Spleen (tissue), 11 donors: ENCODE measurements at regions not wholly inside any gene's neighbourhood (a gene's known extent, or its start where the extent isn't known, plus 50 kb on each side); places are given as distances from the start of the nearest gene placed in this dataset.
"Not testable (repeated sequence)": the region's sequence is repeated elsewhere in the genome, so short reads cannot be mapped to it uniquely, and the experiment has no call there.

ENCODE experiments used
- DNase-seq: peaks from one replicate; pipeline ENCODE4 v3.0.0-alpha.2; 2020
- H3K27ac ChIP-seq, 8 donors: fragments of 200-600 bp; sonication (generic) in 7 of 8; 1 replicate in 4 of 8; 2 replicates in 4 of 8; pipeline versions ENCODE4 v1.5.0 to v1.8.0; 2016 to 2021; ENCODE audit warnings: inconsistent platforms in 4 of 8, mild to moderate bottlenecking in 4 of 8, moderate library complexity in 1 of 8
- H3K27me3 ChIP-seq, 7 donors: fragments of 200-600 bp; sonication (generic) in 6 of 7; replicated peaks in 1 of 7; 1 replicate in 4 of 7; 2 replicates in 3 of 7; pipeline versions ENCODE4 v1.5.0 to v1.8.0; 2016 to 2021; ENCODE audit warnings: inconsistent platforms in 3 of 7, mild to moderate bottlenecking in 1 of 7
- H3K36me3 ChIP-seq, 6 donors: fragments of 200-600 bp; sonication (generic) in 5 of 6; 1 replicate in 4 of 6; 2 replicates in 2 of 6; pipeline versions ENCODE4 v1.5.0 to v1.8.0; 2016 to 2021; ENCODE audit warnings: inconsistent platforms in 2 of 6
- H3K4me1 ChIP-seq, 6 donors: fragments of 200-600 bp; sonication (generic) in 5 of 6; 1 replicate in 3 of 6; 2 replicates in 3 of 6; pipeline versions ENCODE4 v1.5.0 to v1.8.0; 2016 to 2021; ENCODE audit warnings: inconsistent platforms in 3 of 6
- H3K4me3 ChIP-seq, 8 donors: fragments of 200-600 bp; sonication (generic) in 7 of 8; 1 replicate in 4 of 8; 2 replicates in 4 of 8; pipeline versions ENCODE4 v1.5.0 to v1.8.0; 2016 to 2021; ENCODE audit warnings: inconsistent platforms in 4 of 8, mild to moderate bottlenecking in 4 of 8, moderate library complexity in 2 of 8
- H3K9me3 ChIP-seq, 8 donors: fragments of 200-600 bp; sonication (generic) in 7 of 8; 1 replicate in 4 of 8; 2 replicates in 4 of 8; pipeline versions ENCODE4 v1.5.0 to v1.8.0; 2016 to 2021; ENCODE audit warnings: inconsistent platforms in 4 of 8
- CTCF ChIP-seq, 11 experiments: fragments of 200-600 bp in 7 of 11; fragments of 450-650 bp in 4 of 11; sonication (generic) in 4 of 11; IDR thresholded peaks in 8 of 11; conservative IDR thresholded peaks in 3 of 11; 1 replicate in 7 of 11; 2 replicates in 4 of 11; pipeline versions ENCODE4 v1.4.0 to v1.8.0; 2016 to 2021; ENCODE audit warnings: antibody characterized with exemption in 11 of 11, inconsistent platforms in 4 of 11, mild to moderate bottlenecking in 1 of 11
- POLR2A ChIP-seq, 3 donors: fragments of 450-650 bp; IDR thresholded peaks; one replicate each; pipeline ENCODE4 v1.5.1; 2017; ENCODE audit warnings: antibody characterized with exemption in 3 of 3, mild to moderate bottlenecking in 1 of 3
- POLR2AphosphoS5 ChIP-seq, 3 donors: sonication (generic); formaldehyde crosslinking; IDR thresholded peaks; one replicate each; pipeline ENCODE4 v1.5.1; 2017; ENCODE audit warnings: antibody characterized with exemption in 3 of 3
- WGBS, 5 donors: extraction: QIAGEN DNeasy Blood & Tissue Kit in 3 of 5; methylation state at CpG; one replicate each; pipeline versions ENCODE4 v1.1.5 to v1.1.7; 2013 to 2018; 5-methylcytosine and 5-hydroxymethylcytosine counted together
- intact Hi-C: fragments of 100-400 bp; cut with DNase I; formaldehyde crosslinking; loops from one replicate; pipeline ENCODE4 v1.15.0; 2023; ENCODE audit warnings: low total_unique reads
- donor health status: healthy with polysubstance abuse.
- donor health status: DM: no; HTN: no; CAD: no; lungs with moderate emphysema.
- donor health status: DM: no; HTN: no; CAD: no.
- donor health status: Bipolar disorder and iron deficiency.
- donor health status: healthy.
- donor health status: DM: no; HTN: no; CAD: no.
- donor health status: DM: yes; HTN: yes; CAD: no.

GRCh38 chr22:23498811-23499798 is 81.0 kb downstream of the IGLL1 start:
- Histone ChIP-seq H3K27me3 (no peaks in the 10 kb centered on the region), H3K4me3 (no peak overlapping the region), H3K36me3 (no peaks in the 10 kb centered on the region), H3K27ac (peak overlapping the region in 1 of 8 donors; percentile 11), H3K9me3 (no peaks in the 10 kb centered on the region), H3K4me1 (peaks cover 0 to 17% (median 7%) of the 10 kb centered on the region in 6 donors)
- intact Hi-C loops: no loop called here
- DNase-seq: peak; percentile 73
- peak in 2 of 3 donors; percentile 48 to 63 for TF ChIP-seq POLR2AphosphoS5 (IDR thresholded peaks at IDR 0.05)
- TF ChIP-seq CTCF (IDR thresholded peaks at IDR 0.05 in 8 of 11, conservative IDR thresholded peaks at IDR 0.05 in 3 of 11): no peak
- no peak for TF ChIP-seq POLR2A (IDR thresholded peaks at IDR 0.05)
- WGBS, 5 donors: 68 to 76% (median 75%) methylated on average over 11 to 22 of the region's 22 CpGs

- H3K27ac ChIP-seq, H3K27me3 ChIP-seq, H3K4me3 ChIP-seq, H3K9me3 ChIP-seq, DNase-seq, H3K36me3 ChIP-seq, intact Hi-C loops: not testable (repeated sequence)
- peaks cover 0 to 15% (median 6%) of the 10 kb centered on the region in 6 donors for H3K4me1 ChIP-seq
- 93 to 96% (median 93%) methylated on average over 6 of the region's 6 CpGs for WGBS, 5 donors
Observed at GRCh38 chr22:23497889-23498288, 82.2 kb downstream of the IGLL1 start.

GRCh38 chr22:23497016-23497885 is 82.8 kb downstream of the IGLL1 start:
- WGBS, 5 donors: 73 to 86% (median 75%) methylated on average over 6 of the region's 6 CpGs
- peaks cover 0 to 15% (median 6%) of the 10 kb centered on the region in 6 donors for H3K4me1 ChIP-seq

GRCh38 chr22:23496445-23496833 is 83.7 kb downstream of the IGLL1 start:
- DNase-seq: no peak
- TF ChIP-seq POLR2A (IDR thresholded peaks at IDR 0.05) (no peak), POLR2AphosphoS5 (IDR thresholded peaks at IDR 0.05) (no peak), CTCF (IDR thresholded peaks at IDR 0.05 in 8 of 11, conservative IDR thresholded peaks at IDR 0.05 in 3 of 11) (no peak)
- H3K27ac ChIP-seq: no peak overlapping the region
- WGBS, 5 donors: 76 to 98% (median 91%) methylated on average over 3 of the region's 3 CpGs
- no peak overlapping the region for H3K4me3 ChIP-seq
- intact Hi-C loops: no loop called here
- H3K4me1 ChIP-seq: peaks cover 0 to 15% (median 6%) of the 10 kb centered on the region in 6 donors
- no peaks in the 10 kb centered on the region for H3K27me3 ChIP-seq
- H3K9me3 ChIP-seq: no peaks in the 10 kb centered on the region
- no peaks in the 10 kb centered on the region for H3K36me3 ChIP-seq

More at GRCh38 chr22:23497016-23497885, 82.8 kb downstream of the IGLL1 start:
- no peak overlapping the region for H3K27ac ChIP-seq
- no peak overlapping the region for H3K4me3 ChIP-seq
- intact Hi-C loops: no loop called here
- H3K27me3 ChIP-seq: no peaks in the 10 kb centered on the region
- no peak for TF ChIP-seq POLR2A (IDR thresholded peaks at IDR 0.05)
- TF ChIP-seq POLR2AphosphoS5 (IDR thresholded peaks at IDR 0.05): no peak
- TF ChIP-seq CTCF (IDR thresholded peaks at IDR 0.05 in 8 of 11, conservative IDR thresholded peaks at IDR 0.05 in 3 of 11): no peak
- no peaks in the 10 kb centered on the region for H3K36me3 ChIP-seq
- no peaks in the 10 kb centered on the region for H3K9me3 ChIP-seq
- DNase-seq: no peak
